ENCODE measurements at regions not wholly inside any gene's neighbourhood (a gene's known extent, or its start where the extent isn't known, plus 50 kb on each side); places are given as distances from the start of the nearest gene placed in this dataset.
"Not testable (repeated sequence)": the region's sequence is repeated elsewhere in the genome, so short reads cannot be mapped to it uniquely, and the experiment has no call there.

DNA sequence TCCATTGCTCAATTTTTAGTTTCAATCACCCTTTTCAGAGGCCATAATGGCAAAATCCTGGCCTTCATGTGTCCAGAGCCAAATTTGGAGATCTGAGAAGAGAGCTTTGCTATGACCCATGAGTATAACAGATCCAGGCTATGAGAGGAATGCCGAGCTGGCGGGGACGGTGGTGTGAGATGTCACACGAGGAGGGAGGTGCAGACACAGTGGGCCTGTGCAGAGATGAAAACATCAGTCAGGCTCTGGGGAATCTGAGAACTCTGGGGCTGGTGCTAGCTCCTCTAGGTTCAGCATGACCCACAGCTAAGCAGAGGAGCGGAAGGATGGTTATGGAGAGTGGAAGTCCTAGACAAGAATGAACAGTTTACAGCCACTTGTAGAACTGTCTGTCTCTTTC lies 398.3 kb upstream of the ATP10A start:
- no peak for FAIRE-seq
- no peak for DNase-seq (ENCODE audit: low spot score)

DNA sequence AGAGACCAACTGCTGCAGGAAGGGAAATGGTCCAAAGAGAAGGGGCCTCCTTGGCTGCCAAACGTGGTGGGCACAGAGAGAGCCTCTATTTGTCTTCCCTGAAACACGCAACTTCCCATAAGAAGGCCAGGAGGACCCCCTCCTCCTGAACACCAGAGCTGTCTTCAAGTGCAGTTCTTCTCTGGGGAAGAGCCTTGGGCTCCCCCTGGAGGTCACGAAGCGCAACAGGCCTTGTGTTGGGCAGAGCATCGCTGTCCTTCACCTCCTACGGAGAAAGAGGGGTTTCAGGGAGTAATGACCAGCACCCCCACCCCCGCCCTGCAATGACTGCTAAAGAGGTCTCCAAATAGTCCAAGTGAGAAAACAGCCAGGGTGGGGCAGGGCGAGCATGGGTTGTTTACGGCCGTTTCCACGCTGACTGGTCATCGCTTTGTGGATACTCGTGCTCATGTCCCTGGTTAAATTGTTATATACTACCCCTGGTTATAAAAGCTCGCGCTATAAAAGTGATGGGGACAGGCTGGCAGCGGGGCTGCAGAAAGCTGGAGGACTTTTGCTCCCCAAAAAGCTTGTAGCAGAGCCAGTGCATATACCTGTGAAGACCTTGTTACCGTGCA lies 397.5 kb upstream of the ATP10A start:
- FAIRE-seq, result no peak

DNA sequence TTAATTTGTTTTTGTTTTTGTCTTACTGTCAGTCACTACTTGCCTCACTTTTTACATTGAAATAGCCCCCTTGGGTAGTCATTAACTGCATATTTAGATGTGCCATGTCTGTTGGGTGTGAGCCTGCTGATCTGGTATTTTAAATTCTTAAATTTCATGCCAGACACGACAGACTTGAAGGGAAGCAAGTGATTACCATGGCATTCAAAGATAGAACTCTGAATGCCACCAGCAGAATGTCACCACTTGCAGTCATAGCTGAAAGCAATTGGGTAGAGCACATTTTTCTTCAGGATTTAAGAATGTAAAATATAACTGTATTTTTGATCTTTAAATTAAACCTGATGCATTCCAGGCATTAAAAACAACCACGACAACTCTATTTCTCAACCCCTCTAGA lies 396.5 kb upstream of the ATP10A start:
- DNase-seq (ENCODE audit: low spot score), result no peak

More for the DNA sequence above, 397.5 kb upstream of the ATP10A start:
- peak; percentile 54 for DNase-seq (ENCODE audit: low spot score)

DNA sequence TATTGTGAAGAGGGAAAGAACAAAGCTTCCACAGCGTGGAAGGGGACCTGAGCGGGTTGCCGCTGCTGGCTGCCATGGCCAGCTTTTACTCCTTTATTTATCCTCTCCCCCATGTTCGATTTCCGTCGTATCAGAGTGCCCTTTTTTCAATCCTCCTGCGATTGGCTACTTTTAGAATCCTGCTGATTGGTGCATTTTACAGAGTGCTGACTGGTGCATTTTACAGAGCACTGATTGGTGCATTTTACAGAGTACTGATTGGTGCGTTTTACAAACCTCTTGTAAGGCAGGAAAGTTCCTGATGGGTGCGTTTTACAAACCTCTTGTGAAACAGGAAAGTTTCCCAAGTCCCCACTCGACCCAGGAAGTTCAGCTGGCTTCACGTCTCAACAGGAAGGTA lies 381.7 kb upstream of the ATP10A start:
- not testable (repeated sequence) for FAIRE-seq; DNase-seq (ENCODE audit: low spot score)

More for the DNA sequence above, 396.5 kb upstream of the ATP10A start:
- no peak for FAIRE-seq

DNA sequence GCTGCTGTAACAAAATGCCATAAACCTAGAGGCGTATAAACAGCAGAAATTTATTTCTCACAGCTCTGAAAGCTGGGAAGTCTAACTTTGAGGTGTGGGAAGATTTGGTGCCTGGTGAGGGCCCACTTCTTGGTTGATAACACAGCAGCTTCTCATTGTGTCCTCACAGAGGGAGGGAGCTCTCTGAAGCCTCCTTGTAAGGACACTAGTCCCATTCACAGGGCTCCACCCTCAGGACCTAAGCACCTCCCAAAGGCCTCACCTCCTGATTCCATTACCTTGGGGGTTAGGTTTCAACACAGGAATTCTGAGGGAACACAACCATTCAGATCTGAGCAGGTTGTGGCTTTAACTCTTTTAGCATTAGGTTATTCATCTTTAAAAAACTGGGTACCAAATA lies 380.3 kb upstream of the ATP10A start:
- no peak for FAIRE-seq
- DNase-seq (ENCODE audit: low spot score), result no peak

DNA sequence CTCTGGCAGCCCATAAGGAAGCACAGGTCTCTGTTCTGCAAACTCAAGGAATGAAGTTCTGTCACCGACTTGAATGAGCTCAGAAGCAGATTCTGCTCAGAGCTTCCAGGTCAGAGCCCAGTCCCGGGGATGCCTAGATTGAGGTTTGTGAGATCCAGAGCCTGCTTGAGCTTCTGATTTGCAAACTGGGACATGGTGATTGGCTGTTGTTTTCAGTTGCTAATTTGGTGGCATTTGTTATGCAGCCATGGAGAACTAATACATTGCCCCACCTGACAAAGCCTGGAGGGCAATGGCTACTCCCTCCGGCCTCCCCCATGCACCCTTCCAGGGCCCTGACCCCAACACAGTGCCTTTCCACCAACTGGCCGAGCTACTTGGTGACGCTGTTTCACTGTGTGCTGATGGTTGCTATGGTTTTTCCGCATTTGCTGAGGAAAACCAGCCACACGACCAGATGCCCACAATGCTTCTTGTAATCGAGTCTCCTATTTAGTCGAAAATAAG lies 379.5 kb upstream of the ATP10A start:
- DNase-seq (ENCODE audit: low spot score) (no peak), FAIRE-seq (no peak)

DNA sequence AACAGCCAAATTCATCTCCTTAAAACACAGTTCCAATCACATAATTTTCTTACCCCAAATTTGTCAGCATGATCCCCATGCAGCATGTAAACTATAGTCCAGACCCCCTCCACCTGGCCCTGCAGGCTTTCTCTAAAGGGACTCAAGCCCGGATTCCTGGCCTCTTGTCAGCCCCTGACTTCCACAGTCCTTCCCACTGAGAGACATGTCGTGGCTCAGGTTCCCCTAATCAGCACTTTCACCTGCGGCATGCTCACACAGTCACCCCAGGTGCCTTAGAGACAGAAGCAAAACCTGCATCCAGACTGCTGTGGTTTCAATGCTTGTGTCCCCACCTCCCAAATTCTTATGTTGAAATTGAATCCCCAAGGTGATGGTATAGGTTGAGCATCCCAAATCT lies 372.7 kb upstream of the ATP10A start:
- no peak for DNase-seq (ENCODE audit: low spot score)

DNA sequence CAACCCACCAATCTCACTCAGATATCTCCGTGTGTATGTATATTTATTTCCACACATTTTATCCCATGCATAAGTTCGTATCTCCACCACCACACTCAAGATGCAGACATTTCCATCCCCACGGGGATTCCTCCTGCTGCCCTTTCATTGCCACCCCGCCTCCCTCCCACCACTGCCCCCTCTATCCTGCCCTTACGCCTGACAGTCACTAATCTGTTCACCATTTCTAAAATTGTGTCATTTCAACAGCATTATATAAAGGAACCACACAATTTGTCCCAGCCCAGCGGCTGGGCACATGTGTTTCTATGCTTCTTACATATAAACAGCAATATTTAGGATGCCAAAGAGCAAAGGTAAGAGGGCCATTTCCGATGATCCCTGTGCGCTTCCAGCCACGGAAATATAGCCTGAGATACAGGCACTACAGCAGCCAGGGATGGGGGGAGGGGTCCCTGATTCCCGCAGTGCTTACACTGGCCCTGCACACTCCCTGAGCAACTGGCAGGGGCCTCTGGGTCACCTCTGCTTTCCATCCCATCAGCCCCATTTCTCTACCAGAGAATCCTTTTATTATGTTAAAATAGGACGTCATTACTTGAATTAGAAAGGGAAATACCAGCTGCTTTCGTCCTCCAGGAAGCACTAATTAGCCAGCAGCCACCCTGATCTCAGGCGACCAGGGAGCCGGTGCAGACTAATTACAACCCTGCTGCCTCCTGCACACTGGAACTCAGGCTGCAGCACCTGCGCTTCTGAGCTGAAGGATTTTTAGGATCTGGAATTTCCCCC lies 372.0 kb upstream of the ATP10A start:
- no peak for FAIRE-seq

More for the DNA sequence above, 372.7 kb upstream of the ATP10A start:
- FAIRE-seq, result no peak

DNA sequence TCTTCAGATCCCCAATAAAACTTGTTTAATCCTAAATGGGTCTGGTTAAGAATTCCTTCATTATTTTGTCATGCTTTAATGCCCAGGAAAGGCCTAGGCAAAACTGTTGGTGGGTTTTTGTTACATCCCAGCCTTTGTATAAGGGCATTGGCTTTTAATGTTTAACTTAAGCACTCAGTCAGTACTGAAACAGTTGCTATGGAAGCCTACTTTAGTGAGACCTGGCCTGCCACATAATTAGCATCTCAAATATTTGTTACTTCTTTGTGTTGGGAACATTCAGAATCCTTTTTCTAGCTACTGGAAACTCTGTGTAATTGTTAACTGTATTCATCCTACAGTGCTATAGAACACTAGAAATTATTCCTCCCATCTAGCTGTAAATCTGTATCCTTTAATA lies 369.6 kb upstream of the ATP10A start:
- FAIRE-seq, result no peak
- DNase-seq (ENCODE audit: low spot score), result no peak

More for the DNA sequence above, 372.0 kb upstream of the ATP10A start:
- no peak for DNase-seq (ENCODE audit: low spot score)

DNA sequence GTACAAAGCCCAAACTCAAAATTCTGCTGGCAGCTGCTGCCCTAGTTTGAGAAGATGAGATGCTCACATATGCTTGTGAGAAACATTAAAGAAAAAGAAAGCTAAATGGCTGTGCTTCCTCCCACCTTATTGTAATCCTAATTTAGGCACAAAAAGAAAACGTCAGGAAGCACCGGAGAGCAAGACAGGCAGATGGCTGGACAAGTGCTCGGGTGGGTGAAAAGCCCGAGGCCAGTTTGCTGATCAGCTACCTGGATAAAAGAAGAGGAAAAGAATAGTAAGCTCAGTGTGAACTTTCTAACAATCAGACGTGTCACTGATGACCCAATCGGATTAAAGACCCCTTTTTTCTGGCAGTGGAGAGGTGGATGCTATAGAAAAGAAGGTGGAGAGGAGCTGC lies 368.0 kb upstream of the ATP10A start:
- FAIRE-seq (no peak), DNase-seq (ENCODE audit: low spot score) (no peak)

DNA sequence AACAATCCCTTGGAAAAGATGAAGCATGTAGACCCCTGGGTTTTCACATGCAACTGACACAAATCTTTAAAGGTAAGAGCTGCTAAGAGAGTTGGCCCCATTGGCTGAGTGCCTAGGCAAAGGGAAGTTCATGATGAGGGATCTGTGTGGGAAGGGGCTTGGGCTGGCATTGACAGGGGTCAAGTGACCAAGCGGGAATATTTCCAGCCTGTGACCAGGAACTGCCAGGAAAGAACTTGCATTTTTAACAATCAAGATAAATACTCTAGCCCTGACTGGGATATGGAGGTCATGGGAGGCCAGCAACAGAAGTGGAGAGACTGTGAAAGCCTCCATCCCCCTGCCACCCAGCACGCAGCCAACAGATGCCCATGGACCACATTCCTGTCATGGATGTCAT lies 361.1 kb upstream of the ATP10A start:
- FAIRE-seq (no peak), DNase-seq (ENCODE audit: low spot score) (no peak)

DNA sequence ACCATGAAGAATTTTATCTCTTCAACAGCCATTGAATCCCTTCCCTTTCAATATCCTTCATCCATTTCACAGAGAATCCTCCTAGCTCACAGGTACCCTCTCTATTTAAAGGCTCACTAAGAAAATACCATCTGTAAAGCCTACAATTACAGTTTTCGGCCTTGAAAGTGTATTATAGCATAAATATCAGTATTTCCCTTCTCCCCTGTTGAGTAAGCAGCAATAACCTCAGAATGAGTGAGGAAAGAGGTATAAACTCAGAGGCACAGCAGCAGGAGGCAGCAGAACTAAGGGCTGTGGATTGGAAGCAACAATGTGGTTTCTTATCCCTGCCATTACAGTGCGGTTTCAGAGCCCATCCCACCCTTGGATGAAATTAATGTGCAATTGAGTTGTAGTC lies 360.6 kb upstream of the ATP10A start:
- no peak for FAIRE-seq
- no peak for DNase-seq (ENCODE audit: low spot score)

DNA sequence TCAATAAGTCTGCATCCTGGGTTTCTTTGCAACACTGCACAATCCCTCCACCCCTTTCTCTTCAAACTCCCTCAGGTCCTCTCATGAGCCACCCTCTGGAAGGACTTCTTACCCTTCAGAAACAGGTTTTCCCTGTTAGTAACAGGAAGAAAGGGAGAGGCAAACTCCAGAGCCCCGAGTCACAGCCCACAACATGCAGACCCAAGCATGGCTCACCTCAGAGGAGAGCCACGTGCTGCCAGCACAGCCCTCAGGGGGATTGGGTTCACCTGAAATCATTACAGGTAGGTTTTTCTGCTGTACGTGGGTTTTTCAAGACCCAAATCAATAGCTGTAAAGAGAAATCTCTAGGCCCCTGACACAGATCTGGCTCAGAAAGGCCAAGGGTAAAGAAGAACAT lies 359.7 kb upstream of the ATP10A start:
- no peak for DNase-seq (ENCODE audit: low spot score)
- FAIRE-seq, result no peak

DNA sequence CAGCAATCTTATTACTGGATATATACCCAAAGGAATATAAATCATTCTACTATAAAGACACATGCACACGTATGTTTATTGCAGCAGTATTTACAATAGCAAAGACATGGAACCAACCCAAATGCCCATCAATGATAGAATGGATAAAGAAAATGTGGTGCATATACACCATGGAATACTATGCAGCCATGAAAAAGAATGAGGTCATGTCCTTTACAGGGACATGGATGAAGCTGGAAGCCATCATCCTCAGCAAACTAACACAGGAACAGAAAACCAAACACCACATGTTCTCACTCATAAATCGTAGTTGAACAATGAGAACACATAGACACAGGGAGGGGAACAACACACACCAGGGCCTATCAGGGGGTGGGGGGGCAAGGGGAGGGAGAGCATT lies 353.9 kb upstream of the ATP10A start:
- not testable (repeated sequence) for FAIRE-seq; DNase-seq (ENCODE audit: low spot score)

DNA sequence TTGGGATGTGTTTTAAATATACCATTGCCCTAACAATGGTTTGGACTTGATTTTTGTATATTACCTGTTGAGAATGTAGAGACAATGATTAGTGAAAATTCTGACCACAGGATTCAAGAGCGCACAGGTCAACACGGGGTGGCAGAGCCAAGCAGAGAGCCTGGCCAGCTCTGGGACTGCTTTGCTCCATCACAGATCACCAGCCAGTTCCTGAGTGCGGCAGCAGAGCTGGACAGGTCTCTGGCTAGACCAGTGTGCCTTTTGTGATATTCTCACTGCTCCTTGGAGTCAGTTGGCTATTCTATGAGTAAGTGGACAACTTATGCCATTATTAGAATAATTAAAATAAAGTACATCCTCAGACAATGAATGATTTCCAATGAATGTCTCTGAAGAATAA lies 351.2 kb upstream of the ATP10A start:
- FAIRE-seq (no peak), DNase-seq (ENCODE audit: low spot score) (no peak)

DNA sequence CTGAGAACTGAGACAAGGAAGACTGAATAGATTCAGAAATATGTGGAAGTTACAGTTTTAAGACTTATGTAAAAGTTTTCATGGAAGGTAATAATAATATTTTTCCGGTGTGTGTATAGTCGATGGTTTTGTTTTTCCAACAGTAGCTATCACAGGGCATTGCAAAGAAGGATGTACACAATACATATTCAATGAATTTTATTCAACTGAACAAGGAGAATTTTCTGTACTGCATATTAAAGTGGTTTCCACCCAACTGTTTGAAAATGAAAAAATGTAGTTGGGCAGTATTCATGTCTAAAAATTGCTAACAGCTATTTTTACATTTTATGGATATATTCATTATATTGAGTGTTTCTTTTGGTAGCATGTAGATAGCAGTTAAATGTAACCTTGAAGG lies 350.3 kb upstream of the ATP10A start:
- DNase-seq (ENCODE audit: low spot score), result no peak
- FAIRE-seq, result no peak

DNA sequence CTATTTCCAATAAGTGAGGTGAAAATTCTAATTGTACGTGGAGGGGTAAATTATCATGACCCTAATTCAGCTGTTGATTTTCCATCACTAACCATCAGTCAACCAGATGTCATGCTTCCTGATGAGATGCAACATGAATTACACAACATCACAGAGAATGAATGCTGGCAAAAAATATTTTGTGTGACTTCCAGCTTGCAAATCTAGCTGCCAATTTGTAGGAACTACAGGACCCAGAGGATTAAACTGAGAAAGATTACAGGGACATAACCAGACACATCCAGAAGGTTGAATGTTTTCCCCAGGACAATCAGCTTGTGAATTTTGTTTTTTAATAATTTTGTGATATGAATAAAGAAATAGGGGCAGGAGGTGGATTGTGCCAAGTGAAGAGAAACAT lies 349.0 kb upstream of the ATP10A start:
- DNase-seq (ENCODE audit: low spot score) (no peak), FAIRE-seq (no peak)

DNA sequence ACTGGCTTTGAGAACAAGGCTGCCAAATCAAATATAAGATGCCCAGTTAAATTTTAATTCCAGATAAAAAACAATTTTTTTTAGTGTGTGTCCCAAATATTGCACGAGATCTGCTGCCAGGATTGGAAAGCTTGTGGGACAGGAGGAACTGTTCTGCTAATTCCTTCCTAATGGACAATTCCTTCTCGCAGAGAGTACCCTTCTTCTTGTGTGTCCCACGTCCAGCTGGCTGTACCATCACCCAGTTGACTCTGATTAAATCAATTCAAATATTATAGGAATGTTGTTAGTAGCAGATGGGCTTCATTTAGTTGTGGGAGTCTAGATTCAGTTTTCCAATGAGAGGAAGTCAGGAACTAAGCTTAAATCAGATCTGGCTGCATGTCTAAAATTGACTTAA lies 347.9 kb upstream of the ATP10A start:
- FAIRE-seq (no peak), DNase-seq (ENCODE audit: low spot score) (no peak)

DNA sequence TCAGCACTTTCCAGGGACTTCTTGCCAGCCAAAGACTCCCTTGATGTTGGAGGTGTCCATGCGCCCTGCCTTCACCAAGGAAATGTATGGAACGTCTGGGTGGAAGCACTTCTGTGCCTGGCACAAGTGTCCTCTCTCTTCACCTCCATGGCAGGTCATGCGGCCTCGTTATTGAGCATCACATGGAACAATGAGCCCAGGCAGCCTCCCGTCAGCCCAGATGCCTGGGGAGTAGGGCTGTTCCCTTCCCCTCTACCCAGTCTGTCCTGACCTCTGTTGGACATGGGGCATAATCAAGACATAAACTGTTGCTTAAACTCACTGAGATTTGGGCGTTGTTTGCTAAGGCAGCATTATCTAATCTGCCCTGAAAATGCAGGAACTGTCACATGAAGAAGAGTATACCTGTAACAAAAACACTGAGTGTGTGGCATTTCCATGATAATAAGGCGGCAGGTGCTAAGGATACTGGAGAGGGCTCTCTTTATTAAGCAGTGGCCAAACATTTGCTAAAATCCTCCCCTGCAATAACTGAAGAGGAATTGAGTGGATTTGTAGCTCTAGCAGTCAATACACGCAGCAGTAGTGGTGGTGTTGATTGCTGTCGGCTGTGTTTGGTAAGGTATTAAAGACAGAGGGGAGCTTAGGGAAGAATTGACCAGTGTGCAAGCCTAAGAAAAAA lies 338.2 kb upstream of the ATP10A start:
- peak; percentile 52 for FAIRE-seq
- no peak for DNase-seq (ENCODE audit: low spot score)

DNA sequence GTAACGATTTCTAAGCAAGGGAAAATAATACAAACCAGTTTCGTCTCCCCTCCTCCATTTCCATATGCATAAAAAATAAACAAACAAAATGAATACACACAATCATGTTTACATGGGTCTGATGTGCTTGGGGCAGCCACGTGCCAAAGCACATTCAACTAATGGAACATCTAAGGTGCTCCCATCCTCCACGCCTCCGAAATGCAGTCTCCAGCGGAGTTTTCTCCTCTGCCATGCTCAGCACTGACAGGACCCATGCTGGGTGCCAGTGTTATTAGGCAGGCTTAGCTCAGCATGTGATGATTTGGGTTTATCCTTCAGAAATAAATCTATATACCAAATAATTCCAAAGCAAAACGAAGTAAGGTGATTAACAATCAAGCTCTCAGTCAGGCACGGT lies 337.3 kb upstream of the ATP10A start:
- no peak for FAIRE-seq
- DNase-seq (ENCODE audit: low spot score), result no peak

DNA sequence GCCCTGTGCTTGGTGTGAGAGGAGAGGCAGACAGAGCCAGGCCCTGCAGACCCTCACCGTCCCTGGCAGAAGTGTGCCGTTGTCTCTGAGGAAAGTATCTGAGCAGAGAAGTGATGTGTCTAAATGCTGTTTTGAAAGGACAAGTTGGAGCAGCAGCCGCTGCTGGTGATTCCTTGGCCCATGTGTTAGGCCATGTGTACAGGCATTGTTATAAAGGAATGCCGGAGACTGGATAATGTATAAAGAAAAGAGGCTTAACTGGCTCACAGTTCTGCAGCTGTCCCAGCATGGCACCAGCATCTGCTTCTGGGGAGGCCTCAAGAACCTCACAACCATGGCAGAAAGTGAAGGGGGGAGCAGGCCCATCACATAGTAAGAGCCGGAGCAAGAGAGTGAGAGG lies 334.6 kb upstream of the ATP10A start:
- DNase-seq (ENCODE audit: low spot score) (no peak), FAIRE-seq (no peak)

DNA sequence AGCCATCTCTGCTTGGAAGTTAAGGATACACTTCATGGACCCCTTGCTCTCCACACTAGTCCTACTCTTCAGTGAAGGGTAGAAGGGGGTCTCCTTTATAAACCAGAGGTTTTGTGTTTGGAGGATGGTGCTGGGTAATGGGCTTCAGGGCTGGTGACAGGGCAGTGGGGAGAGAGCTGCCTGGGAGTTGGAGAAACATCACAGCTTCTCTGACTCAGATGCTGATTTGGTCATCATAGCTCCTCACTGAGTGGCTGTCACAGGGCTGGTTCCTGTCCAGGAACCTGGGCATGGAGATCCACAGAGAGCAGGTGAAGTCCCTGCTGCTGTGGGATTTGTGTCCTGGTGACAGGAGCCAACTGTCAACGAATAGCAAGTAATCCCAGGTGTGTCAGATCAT lies 333.9 kb upstream of the ATP10A start:
- no peak for DNase-seq (ENCODE audit: low spot score)
- no peak for FAIRE-seq

All from urothelium cell line (cell line).